ENCODE measurements at regions not wholly inside any gene's neighbourhood (a gene's known extent, or its start where the extent isn't known, plus 50 kb on each side); places are given as distances from the start of the nearest gene placed in this dataset.

GRCh38 chr1:243910607-243911006, 60.6 kb upstream of the AKT3 start:
- no peak overlapping the region for H3K4ac ChIP-seq (replicated peaks; ENCODE audit: insufficient read length, low read depth, low read length)
- WGBS, 2 experiments (ENCODE audit: extremely low coverage in 1 of 2, insufficient coverage in 1 of 2, insufficient read length in 1 of 2, insufficient replicate concordance in 2 of 2, low coverage in 1 of 2, low lambda C conversion rate in 2 of 2, missing lambda C conversion rate in 1 of 2), result 95% methylated on average over 6 of the region's 6 CpGs; no CpG with 5 or more reads in 1 of the 2 experiments
- no peak for FAIRE-seq

More at GRCh38 chr1:243910607-243911006, 60.6 kb upstream of the AKT3 start:
- no peak overlapping the region for H4K5ac ChIP-seq (ENCODE audit: insufficient read length, low read depth, low read length)
- no peak overlapping the region for H3K23ac ChIP-seq (ENCODE audit: insufficient read length)
- no peak overlapping the region for H3K18ac ChIP-seq (ENCODE audit: extremely low read depth, low read length)
- CTCF ChIA-PET (ENCODE audit: partially characterized antibody), result no interaction called here
- no peak overlapping the region for H3K14ac ChIP-seq (ENCODE audit: insufficient read length)
- H2BK15ac ChIP-seq (ENCODE audit: low read length), result no peak overlapping the region
- H2AFZ ChIP-seq (ENCODE audit: low read length), result no peak overlapping the region
- no peaks in the 10 kb centered on the region for H4K20me1 ChIP-seq (replicated peaks in 1 of 2; ENCODE audit: control insufficient read depth in 1 of 2, insufficient read depth in 2 of 2, low read length in 2 of 2)
- no peak overlapping the region for H2BK20ac ChIP-seq (ENCODE audit: low read length)
- no peaks in the 10 kb centered on the region for H3K79me2 ChIP-seq (ENCODE audit: control insufficient read depth in 1 of 2, insufficient read depth in 2 of 2, low read length in 2 of 2)
- H3K4me1 ChIP-seq (replicated peaks in 1 of 4; ENCODE audit: control insufficient read depth in 3 of 4, insufficient read depth in 4 of 4, low read length in 3 of 4), result no peaks in the 10 kb centered on the region
- H2BK12ac ChIP-seq (ENCODE audit: low read depth, low read length), result no peak overlapping the region
- H3K4me2 ChIP-seq (ENCODE audit: insufficient read depth in 1 of 2, low read depth in 2 of 2, low read length in 2 of 2), result no peak overlapping the region
- H2BK5ac ChIP-seq (ENCODE audit: low read depth, low read length), result no peak overlapping the region
- no peaks in the 10 kb centered on the region for H3K36me3 ChIP-seq (ENCODE audit: control insufficient read depth in 2 of 4, insufficient read depth in 4 of 4, low read length in 3 of 4)
- POLR2A ChIA-PET (ENCODE audit: partially characterized antibody), result no interaction called here
- H3K9ac ChIP-seq (replicated peaks in 1 of 4; ENCODE audit: extremely low read depth in 1 of 4, low read depth in 3 of 4, low read length in 3 of 4), result no peak overlapping the region
- no peaks in the 10 kb centered on the region for H3K9me3 ChIP-seq (ENCODE audit: insufficient read depth in 2 of 2, low read depth in 1 of 2, low read length in 1 of 2)
- no peak for TF ChIP-seq TEAD4 (IDR thresholded peaks at IDR 0.05; ENCODE audit: low read depth, low read length)
- TF ChIP-seq SUZ12 (IDR thresholded peaks at IDR 0.05; ENCODE audit: low read length), result no peak
- TF ChIP-seq BCL11A (IDR thresholded peaks at IDR 0.05; ENCODE audit: low read depth in 2 of 2, low read length in 2 of 2), result no peak
- TF ChIP-seq RNF2 (IDR thresholded peaks at IDR 0.05; ENCODE audit: borderline replicate concordance, low read depth, low read length, missing control alignments, poor library complexity, severe bottlenecking), result no peak
- TF ChIP-seq SAP30 (IDR thresholded peaks at IDR 0.05; ENCODE audit: insufficient read depth, insufficient replicate concordance, low read length), result no peak
- TF ChIP-seq RXRA (IDR thresholded peaks at IDR 0.05; ENCODE audit: insufficient read depth, low read depth, low read length), result no peak
- no peak for TF ChIP-seq TAF1 (IDR thresholded peaks at IDR 0.05; ENCODE audit: low read depth, low read length)
- TF ChIP-seq, protein P1, sequence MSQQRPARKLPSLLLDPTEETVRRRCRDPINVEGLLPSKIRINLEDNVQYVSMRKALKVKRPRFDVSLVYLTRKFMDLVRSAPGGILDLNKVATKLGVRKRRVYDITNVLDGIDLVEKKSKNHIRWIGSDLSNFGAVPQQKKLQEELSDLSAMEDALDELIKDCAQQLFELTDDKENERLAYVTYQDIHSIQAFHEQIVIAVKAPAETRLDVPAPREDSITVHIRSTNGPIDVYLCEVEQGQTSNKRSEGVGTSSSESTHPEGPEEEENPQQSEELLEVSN (IDR thresholded peaks at IDR 0.05), result no peak
- no peak for TF ChIP-seq BACH1 (IDR thresholded peaks at IDR 0.05; ENCODE audit: low read length)
- no peak for TF ChIP-seq EGR1 (IDR thresholded peaks at IDR 0.05; ENCODE audit: borderline replicate concordance, low read depth, low read length)
- no peak for TF ChIP-seq CREB1 (IDR thresholded peaks at IDR 0.05)
- no peak for TF ChIP-seq PHF8 (conservative IDR thresholded peaks at IDR 0.05; ENCODE audit: low read depth, low read length)
- TF ChIP-seq NANOG (IDR thresholded peaks at IDR 0.05; ENCODE audit: insufficient read depth, low read depth, low read length, poor library complexity, severe bottlenecking), result no peak
- H2BK120ac ChIP-seq (replicated peaks; ENCODE audit: low read depth, low read length), result no peak overlapping the region
- no peak overlapping the region for H3K56ac ChIP-seq (replicated peaks; ENCODE audit: insufficient read length, low read depth, low read length)
- no peak overlapping the region for H3K4me3 ChIP-seq (ENCODE audit: extremely low read depth in 1 of 4, insufficient read depth in 2 of 4, low read depth in 3 of 4, low read length in 4 of 4)
- no peak overlapping the region for H4K8ac ChIP-seq (ENCODE audit: extremely low read depth, insufficient read depth, low read length)
- H3K23me2 ChIP-seq (ENCODE audit: low read depth, low read length), result no peaks in the 10 kb centered on the region
- H2AK5ac ChIP-seq (ENCODE audit: low read depth, low read length), result no peak overlapping the region
- no peaks in the 10 kb centered on the region for H3K79me1 ChIP-seq (ENCODE audit: low read depth, low read length)
- H3K27me3 ChIP-seq (replicated peaks in 1 of 4; ENCODE audit: control insufficient read depth in 3 of 4, extremely low read depth in 1 of 4, insufficient read depth in 3 of 4, low read length in 3 of 4), result no peaks in the 10 kb centered on the region; a peak in 1 of 7 replicates
- no peak overlapping the region for H4K91ac ChIP-seq (replicated peaks; ENCODE audit: insufficient read length, low read length)
- DNase-seq (ENCODE audit: low read depth in 1 of 2, low spot score in 2 of 2), result no peak
- H3K27ac ChIP-seq (ENCODE audit: low read depth, low read length), result no peak overlapping the region

All from H1 (cell line).